HL-60/S4 treated with retinoic acid at 250 ng/mL for 4 days and 3 days (cell line): ENCODE measurements at regions not wholly inside any gene's neighbourhood (a gene's known extent, or its start where the extent isn't known, plus 50 kb on each side); places are given as distances from the start of the nearest gene placed in this dataset.

ENCODE experiments used
- in situ Hi-C: fragments of 300-500 bp; cut with MboI; formaldehyde crosslinking; loops from 2 replicates; pipeline ENCODE4 v1.7.0; 2022; ENCODE audit warnings: low sequenced_read_pairs

DNA sequence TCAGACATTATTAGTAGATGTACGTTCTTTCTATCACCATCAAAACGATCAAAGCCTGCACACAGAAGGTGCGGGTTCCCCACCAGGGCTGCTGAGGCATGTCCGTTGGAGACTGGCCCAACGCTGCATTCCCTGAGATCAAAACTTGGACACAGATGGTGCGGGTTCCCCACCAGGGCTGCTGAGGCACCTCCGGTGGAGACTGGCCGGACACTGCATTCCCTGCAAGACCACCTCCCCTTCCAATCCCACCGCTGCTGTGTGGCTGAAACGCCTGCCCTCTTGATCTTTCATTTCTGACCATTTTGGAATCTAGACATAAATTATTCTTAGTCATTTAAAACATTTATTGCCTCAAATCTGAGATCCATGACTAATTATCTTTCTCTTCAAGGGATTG, 254.2 kb upstream of the SALL3 start:
- in situ Hi-C loops: no loop called here

DNA sequence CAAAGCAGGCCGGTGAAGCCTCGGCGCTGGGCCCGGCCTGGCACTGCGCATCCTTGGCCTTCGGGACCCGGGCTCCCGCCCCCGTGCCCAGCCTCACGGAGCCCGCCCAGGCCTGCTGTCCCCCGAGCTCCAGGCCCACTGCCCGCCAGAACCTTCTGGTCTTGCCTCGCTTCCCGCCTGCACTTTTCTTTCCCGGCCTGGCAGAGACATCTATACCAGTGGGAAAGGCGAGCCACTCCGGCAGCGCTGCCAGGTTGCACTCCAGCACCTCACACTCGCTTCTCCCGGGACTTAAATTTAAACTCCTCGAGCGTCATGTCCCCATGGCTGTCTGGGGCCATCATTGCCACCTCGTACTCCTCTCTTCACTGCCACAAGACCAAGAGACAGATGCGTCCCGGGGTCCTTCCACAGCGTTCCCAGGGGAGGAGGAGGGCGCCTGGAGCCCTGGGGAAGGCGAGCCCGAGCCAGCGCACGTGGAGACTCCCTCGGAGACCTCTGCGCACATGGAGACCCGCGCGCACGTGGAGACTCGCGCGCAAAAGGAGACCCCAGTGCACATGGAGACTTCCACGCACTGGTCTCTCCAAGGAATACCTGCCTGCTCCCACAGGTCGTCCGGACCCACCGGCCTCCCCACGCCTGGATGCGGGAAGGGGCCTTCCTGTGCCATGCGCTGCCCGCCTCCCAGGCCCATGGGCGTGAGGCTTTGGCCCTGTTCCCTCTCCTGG, 253.1 kb upstream of the SALL3 start:
- in situ Hi-C loops: no loop called here

- in situ Hi-C loops: no loop called here
Measured at GRCh38 chr18:78727057-78727739, 252.4 kb upstream of the SALL3 start.

GRCh38 chr18:78727877-78728783, 251.5 kb upstream of the SALL3 start:
- in situ Hi-C loops: no loop called here

GRCh38 chr18:78728784-78729467, 250.7 kb upstream of the SALL3 start:
- in situ Hi-C loops: no loop called here

DNA sequence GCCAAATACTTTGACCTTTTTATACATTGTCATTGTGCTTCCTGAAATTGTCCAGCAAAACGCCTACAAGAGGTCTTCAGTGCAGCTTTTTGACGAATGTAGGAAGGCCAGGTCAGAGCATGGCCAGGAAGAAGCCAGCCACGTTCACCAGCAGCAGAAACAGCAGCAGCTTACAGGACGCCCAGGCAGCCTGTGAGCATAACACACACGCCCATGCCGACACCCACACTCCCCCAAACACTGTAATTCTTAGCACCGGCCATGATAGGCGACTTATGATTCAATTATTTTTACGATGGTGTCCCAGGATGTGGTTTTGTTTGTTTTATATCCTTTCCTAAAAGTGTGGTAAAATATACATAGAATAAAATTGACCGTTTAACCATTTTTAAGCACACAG, 249.1 kb upstream of the SALL3 start:
- in situ Hi-C loops: no loop called here

- in situ Hi-C loops: no loop called here
Measured at GRCh38 chr18:78731016-78731397, 248.6 kb upstream of the SALL3 start.

DNA sequence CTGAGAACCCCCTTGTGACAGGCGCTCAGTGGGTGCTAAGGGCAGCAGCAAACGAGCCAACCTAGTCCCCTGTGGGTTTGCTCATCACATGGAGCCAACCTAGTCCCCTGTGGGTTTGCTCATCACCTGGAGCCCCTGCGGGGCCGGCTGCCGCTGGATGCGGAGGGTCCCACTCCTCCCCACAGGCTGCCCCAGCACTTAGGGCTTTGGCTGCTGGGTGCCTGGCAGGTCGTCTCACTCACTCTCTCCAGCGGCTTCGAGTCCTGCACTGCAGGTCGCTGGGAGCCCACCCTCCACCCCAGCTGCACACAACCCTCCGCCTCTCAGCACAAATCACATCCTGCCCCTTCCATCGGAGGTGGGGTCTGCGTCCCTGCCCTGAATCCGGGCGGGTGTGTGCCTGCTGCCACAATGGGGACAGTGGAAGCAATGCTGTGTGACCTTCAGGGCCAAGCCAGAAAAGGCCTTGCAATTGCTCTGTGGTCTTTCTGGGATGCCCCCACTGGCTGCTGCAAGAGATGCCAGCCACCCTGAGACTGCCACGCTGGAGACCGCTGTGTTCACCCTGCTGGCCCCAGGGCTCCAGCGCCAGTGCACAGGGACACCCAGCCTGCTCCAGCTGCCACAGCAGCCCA, 248.1 kb upstream of the SALL3 start:
- in situ Hi-C loops: no loop called here

GRCh38 chr18:78732273-78733210, 247.1 kb upstream of the SALL3 start:
- in situ Hi-C loops: no loop called here

- in situ Hi-C loops: no loop called here
Measured at GRCh38 chr18:78733762-78734613, 245.6 kb upstream of the SALL3 start.

DNA sequence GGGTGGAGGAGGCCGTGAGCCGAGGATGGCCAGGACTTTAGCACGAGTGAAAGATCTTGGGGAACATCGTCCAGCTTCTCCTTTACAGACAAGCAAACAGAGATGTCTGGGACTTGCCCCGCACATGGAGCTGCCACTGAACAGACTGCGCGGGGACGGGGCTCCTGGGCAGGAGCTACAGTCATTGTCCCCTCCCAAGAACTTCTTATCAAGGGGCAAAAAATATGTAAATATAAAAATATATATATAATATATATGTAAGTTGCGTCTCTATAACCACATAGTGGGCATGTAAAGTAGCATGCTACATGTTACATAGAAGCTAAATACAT, 245.0 kb upstream of the SALL3 start:
- in situ Hi-C loops: no loop called here

- in situ Hi-C loops: no loop called here
Measured at GRCh38 chr18:78735131-78736014, 244.2 kb upstream of the SALL3 start.

DNA sequence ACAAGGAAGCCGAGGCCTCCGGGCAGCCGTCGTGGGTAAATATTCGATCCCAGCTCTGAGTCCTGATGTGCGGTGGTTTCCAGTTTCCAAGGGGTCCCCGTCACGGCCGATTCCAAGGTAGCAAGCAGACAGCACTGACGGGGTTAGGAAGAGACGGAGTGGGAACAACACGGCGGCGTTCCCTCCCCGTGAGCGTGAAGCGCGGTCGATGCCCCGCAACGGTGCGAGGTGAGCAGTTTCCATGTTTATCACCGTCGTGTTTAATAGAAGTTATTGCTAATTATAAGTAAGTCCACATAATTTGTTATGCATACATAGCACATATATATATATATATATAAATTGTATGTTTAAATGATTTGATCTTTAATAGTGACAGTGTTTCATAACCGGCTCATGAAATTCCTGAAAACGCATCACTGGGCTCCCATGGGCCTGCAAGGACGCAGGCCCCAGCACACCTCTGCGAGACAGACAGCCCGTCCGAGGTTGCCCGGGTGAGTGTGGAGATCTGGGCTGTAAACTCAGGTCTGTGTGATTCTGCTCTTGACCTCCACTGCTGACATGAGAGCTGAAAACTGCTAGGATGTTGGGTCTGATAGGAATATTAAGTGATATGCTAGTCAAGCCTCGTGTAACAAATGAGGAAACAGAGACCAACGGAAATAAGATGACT, 243.5 kb upstream of the SALL3 start:
- in situ Hi-C loops: no loop called here

DNA sequence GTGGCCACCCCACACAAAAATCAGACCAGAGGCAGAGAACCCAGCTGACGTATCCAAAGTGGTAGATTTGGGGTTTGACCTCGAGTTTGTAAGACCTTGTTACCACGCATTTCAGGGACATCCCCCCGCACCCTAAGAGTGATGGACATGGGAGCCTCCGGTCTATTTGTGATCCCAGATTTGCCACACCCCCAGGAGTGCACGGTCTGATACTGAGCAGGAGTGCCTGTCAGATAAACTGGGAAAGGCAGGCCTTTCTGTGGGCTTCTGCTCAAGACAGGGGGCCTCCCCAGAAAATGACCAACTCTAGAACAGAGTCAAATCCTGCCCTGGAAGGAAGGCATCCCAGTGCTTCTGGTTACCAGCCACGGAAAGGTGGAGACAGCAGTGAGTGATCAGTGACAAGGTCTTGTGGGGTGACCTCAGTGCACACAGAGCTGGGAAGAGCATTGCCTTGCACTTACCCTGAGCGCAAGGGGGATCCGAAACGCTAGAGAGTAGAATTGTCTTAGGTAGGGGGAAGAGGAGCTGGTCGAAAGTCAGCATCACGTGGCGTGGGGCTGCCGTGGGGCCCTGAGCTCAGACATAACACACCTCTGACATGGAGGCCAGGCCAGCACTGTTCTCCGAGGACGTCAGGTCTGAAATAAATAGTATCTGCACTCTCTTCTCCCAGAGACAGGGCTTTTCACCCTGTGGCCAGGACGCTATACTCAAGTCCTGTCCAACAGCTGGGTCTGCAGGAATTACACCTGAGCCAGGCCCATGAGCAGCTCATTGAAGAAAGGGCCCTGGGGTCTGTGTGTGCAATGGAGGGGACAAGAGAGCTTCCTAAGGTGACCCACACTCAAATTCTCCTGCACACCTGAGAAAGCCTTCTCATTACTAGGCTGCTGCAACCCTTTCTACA, 242.4 kb upstream of the SALL3 start:
- in situ Hi-C loops: no loop called here

DNA sequence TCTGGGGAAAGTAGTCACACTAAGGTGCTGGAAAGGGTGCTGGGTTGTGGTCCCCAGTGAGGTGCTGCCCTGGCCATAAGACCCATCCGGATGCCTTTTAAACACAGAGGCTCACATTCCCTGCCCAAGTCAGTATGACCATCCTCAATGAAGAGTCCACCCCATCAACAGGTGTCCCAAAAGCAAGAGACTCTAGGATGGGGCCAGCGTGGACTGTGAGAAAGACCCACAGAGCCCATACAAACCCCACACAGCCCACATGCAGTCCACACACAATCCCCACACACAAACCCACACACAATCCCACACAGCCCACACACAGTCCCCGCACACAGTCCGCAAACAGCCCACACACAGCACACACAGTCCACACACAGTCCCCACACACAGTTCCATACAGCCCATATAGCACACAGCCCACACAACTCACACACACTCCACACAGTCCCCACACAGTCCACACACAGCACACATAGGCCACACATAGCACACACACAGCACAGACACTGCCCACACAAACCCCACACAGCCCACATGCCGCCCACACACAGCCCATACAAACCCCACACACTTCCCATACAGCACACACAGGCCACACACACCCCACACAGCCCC, 241.4 kb upstream of the SALL3 start:
- in situ Hi-C loops: no loop called here

DNA sequence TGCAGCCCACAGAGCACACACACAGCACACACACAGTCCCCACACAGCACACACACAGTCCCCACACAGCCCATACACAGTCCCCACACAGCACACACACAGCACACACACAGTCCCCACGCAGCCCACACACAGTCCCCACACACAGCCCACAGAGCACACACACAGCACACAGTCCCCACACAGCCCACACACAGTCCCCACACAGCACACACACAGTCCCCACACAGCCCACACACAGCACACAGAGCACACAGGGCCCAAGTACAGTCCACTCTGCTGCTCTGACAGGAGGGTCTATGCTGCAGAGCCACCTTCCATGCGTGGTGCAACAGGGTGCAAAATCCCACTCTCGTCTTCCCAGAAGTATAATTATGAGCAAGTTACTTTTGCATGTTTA, 240.5 kb upstream of the SALL3 start:
- in situ Hi-C loops: no loop called here
